ENCODE measurements at regions not wholly inside any gene's neighbourhood (a gene's known extent, or its start where the extent isn't known, plus 50 kb on each side); places are given as distances from the start of the nearest gene placed in this dataset.

DNA sequence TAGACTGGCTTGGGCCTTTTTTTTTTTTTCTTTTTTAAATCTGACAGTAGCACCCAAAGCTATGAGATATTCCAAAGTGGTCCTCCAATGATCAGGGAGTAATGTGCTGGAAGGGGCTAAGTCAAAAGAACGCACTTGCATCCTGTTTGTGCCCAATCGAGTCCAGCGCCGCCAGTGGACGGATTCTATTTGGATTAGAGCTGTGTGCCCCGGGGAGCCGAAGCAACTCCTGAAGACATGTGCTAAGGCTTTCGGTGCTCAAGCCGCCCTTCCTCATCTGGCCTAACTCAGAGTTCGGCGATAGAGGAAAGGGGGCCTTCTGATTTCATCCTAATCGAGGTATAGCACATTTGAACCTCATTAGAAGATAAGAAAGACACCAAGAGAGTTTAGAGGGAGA is 147.8 kb upstream of the NECTIN1 start:
- Histone ChIP-seq H3K27me3 (ENCODE audit: control insufficient read depth in 1 of 2, insufficient read depth in 2 of 2, low read length in 2 of 2) (peaks cover 0 to 3% of the 10 kb centered on the region in 2 donors), H3K9me3 (ENCODE audit: control insufficient read depth in 2 of 2, insufficient read depth in 1 of 2, low read depth in 1 of 2, low read length in 1 of 2) (no peaks in the 10 kb centered on the region), H3K4me1 (ENCODE audit: control insufficient read depth in 2 of 2, insufficient read depth in 2 of 2, low read length in 1 of 2) (no peaks in the 10 kb centered on the region), H3K4me3 (ENCODE audit: low read depth in 1 of 2, low read length in 2 of 2) (no peak overlapping the region), H3K27ac (ENCODE audit: low read depth in 2 of 2, low read length in 1 of 2) (no peak overlapping the region), H3K36me3 (ENCODE audit: control insufficient read depth in 2 of 2, insufficient read depth in 2 of 2, low read length in 1 of 2) (no peaks in the 10 kb centered on the region)
- WGBS, 2 donors = 89 to 94% methylated on average over 12 of the region's 12 CpGs

DNA sequence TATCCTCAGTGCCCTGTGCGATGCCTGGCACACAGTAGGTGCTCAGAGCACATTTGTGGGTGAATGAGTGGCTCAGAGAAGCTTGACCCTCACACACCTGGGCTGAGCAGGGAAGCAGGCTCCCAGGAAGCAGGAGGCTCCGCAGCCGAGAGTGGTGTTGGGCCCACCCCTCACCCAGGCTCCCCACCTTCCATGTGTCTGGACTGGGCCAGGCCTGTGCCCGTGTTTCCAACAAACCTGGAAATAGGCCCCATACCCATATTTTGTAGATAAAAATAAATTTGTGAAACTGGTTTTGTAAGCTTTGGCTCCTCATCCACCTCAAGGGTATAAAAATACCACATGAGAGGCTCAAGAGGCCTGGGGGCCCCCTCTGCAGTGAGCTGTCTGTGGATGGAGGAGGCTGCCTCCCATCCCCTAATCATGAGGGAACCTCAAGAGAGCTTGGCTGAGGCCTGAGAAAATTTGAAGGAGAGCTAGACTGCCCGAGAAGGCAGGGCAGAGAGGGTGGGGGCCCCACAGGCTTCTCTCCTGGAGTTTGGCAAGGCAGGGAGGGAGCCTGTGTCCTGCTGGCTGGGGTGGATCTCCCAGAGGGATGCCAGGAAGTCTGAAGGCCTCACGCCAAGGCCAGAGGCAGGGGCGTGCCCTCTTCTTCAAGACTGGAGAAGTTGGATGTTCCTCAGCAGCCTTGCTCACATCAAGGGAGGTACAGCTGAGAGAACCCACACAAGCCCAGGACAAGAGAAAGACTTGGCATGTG is 147.0 kb upstream of the NECTIN1 start:
- Histone ChIP-seq H3K4me1 (ENCODE audit: control insufficient read depth in 2 of 2, insufficient read depth in 2 of 2, low read length in 1 of 2) (no peaks in the 10 kb centered on the region), H3K36me3 (ENCODE audit: control insufficient read depth in 2 of 2, insufficient read depth in 2 of 2, low read length in 1 of 2) (no peaks in the 10 kb centered on the region), H3K27me3 (ENCODE audit: control insufficient read depth in 1 of 2, insufficient read depth in 2 of 2, low read length in 2 of 2) (peaks cover 0 to 3% of the 10 kb centered on the region in 2 donors), H3K4me3 (ENCODE audit: low read depth in 1 of 2, low read length in 2 of 2) (no peak overlapping the region), H3K9me3 (ENCODE audit: control insufficient read depth in 2 of 2, insufficient read depth in 1 of 2, low read depth in 1 of 2, low read length in 1 of 2) (no peaks in the 10 kb centered on the region), H3K27ac (ENCODE audit: low read depth in 2 of 2, low read length in 1 of 2) (no peak overlapping the region)
- WGBS, 2 donors = 58 to 65% methylated on average over 7 of the region's 7 CpGs

DNA sequence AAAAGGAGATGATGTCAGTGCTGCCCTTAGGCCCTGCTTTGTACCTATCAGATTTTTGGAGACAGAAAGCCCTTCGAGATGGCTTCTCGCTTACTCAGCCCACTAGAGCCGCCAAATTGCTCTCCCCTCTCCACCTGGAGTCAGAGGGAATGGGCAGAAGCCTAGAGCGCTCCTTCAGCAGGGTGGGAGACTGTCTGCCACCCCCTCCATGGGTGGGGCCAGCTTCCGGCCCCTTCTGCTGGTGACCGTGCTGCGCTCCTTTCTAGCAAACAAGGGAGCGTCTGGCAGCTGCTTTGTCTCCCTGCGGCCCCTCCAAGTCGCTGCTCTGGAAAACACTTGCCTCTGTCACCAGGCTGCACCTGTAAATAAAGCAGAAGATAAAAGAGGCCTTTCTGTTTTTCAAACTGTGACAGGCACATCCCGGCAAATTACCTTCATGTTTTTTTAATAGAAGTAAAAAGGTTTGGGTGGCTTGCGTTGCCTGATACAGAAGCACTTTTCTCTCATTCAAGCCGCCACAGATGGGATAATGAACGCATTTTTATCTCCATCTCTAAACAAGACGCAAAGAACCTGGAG is 145.7 kb upstream of the NECTIN1 start:
- no peaks in the 10 kb centered on the region for H3K36me3 ChIP-seq (ENCODE audit: control insufficient read depth in 2 of 2, insufficient read depth in 2 of 2, low read length in 1 of 2)
- H3K4me1 ChIP-seq (ENCODE audit: control insufficient read depth in 2 of 2, insufficient read depth in 2 of 2, low read length in 1 of 2) = no peaks in the 10 kb centered on the region
- WGBS, 2 donors = 61 to 67% methylated on average over 15 of the region's 15 CpGs
- no peak overlapping the region for H3K27ac ChIP-seq (ENCODE audit: low read depth in 2 of 2, low read length in 1 of 2)
- peaks cover 0 to 3% of the 10 kb centered on the region in 2 donors for H3K27me3 ChIP-seq (ENCODE audit: control insufficient read depth in 1 of 2, insufficient read depth in 2 of 2, low read length in 2 of 2)
- no peak overlapping the region for H3K4me3 ChIP-seq (ENCODE audit: low read depth in 1 of 2, low read length in 2 of 2)
- no peaks in the 10 kb centered on the region for H3K9me3 ChIP-seq (ENCODE audit: control insufficient read depth in 2 of 2, insufficient read depth in 1 of 2, low read depth in 1 of 2, low read length in 1 of 2)

DNA sequence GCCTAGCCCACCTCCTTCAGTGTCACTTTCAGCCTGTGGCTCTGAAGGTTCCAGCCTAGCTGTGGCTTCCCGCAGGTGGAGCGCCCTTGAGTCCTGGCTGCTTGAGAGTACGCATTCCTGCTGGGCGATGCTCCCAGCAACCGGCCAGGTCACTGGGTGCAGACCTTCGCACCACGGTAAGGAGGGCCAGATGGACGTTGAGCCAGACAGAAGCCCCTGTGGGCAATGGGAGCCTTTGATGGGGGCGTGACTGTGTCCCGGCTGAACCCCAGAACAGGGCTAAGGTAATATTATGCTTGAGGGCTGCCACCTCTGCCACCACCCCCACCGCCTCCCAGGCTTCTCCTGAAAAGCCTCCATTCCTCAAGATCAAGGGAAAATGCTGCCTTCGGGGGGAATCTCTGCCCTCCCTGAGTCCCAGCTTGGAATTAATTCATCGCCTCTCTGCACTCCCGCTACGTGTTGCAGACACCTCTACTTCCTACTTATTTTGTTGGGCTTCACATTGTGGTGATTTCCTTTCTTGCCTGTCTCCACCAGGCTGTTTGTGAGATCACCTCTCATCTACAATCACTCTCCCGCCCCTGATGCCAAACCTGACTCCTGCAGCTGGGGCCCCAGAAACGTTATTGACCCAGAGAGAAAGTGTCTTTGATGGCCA is 144.9 kb upstream of the NECTIN1 start:
- WGBS, 2 donors = 83 to 87% methylated on average over 17 of the region's 17 CpGs
- peaks cover 0 to 3% of the 10 kb centered on the region in 2 donors for H3K27me3 ChIP-seq (ENCODE audit: control insufficient read depth in 1 of 2, insufficient read depth in 2 of 2, low read length in 2 of 2)

DNA sequence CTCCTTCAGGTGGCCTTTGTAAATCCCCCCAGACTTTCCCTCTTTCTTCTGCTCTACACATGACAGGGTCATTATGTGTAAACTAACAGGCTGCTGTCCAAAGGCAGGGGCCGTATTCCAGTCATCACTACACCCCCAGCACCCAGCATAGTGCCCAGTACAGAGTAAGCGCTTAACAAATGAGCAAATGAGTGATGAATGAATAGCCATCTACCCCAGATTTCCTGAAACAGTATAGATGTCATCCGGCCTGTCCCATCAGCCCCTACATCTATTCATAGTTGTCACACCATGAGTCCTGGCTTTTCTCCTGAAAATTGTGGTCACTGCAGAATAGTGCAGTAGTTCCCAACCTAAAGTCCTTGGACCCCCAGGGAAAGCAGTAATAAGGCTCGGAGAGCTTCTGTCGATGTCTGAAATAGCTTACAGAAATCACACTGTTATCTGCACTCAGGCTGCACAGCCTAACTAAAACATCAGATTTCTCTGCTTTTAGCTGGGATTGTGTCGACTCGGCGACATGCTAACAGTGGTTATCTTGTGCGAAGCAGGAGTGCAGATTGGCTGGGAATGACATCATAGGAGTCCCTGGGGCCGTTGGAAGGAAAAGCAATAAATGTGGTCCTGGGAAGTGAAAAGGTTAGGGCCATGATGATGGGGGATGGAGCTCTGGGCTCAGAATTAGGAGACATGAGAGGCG is 143.8 kb upstream of the NECTIN1 start:
- Histone ChIP-seq H3K27me3 (ENCODE audit: control insufficient read depth in 1 of 2, insufficient read depth in 2 of 2, low read length in 2 of 2) (peaks cover 0 to 3% of the 10 kb centered on the region in 2 donors), H3K27ac (ENCODE audit: low read depth in 2 of 2, low read length in 1 of 2) (no peak overlapping the region), H3K36me3 (ENCODE audit: control insufficient read depth in 2 of 2, insufficient read depth in 2 of 2, low read length in 1 of 2) (no peaks in the 10 kb centered on the region), H3K4me3 (ENCODE audit: low read depth in 1 of 2, low read length in 2 of 2) (no peak overlapping the region), H3K4me1 (ENCODE audit: control insufficient read depth in 2 of 2, insufficient read depth in 2 of 2, low read length in 1 of 2) (peaks cover 0 to 2% of the 10 kb centered on the region in 2 donors), H3K9me3 (ENCODE audit: control insufficient read depth in 2 of 2, insufficient read depth in 1 of 2, low read depth in 1 of 2, low read length in 1 of 2) (no peaks in the 10 kb centered on the region)
- WGBS, 2 donors = 67 to 76% methylated on average over 11 of the region's 11 CpGs

More for the DNA sequence above, 144.9 kb upstream of the NECTIN1 start:
- Histone ChIP-seq H3K4me1 (ENCODE audit: control insufficient read depth in 2 of 2, insufficient read depth in 2 of 2, low read length in 1 of 2) (peaks cover 0 to 2% of the 10 kb centered on the region in 2 donors), H3K4me3 (ENCODE audit: low read depth in 1 of 2, low read length in 2 of 2) (no peak overlapping the region), H3K9me3 (ENCODE audit: control insufficient read depth in 2 of 2, insufficient read depth in 1 of 2, low read depth in 1 of 2, low read length in 1 of 2) (no peaks in the 10 kb centered on the region), H3K36me3 (ENCODE audit: control insufficient read depth in 2 of 2, insufficient read depth in 2 of 2, low read length in 1 of 2) (no peaks in the 10 kb centered on the region), H3K27ac (ENCODE audit: low read depth in 2 of 2, low read length in 1 of 2) (no peak overlapping the region)

DNA sequence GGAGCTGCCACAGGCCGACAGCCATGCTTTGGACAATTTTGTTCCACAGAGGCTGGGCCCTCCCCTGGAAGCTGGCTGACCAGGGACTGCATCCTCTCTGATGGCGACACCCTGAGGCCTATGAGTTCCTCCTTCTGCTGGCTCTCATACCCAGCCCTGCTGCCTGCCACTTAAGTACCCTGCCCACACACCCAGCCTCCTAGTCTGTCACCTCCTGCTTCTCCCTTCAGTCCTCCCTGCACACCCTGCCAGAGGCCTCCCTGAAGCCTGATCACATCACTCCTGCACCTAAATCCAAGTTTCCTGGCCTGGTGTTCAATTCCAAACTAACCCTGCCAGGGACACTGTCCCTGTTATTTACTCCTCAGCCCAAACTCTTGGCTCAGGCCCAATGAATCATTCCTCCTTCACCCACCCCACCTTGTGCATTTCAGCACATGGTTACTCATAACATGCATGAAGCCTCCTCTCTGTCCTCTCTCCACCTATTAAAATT is 136.7 kb upstream of the NECTIN1 start:
- WGBS, 2 donors = 68 to 90% methylated on average over 2 of the region's 2 CpGs
- Histone ChIP-seq H3K4me3 (ENCODE audit: low read depth in 1 of 2, low read length in 2 of 2) (no peak overlapping the region), H3K9me3 (ENCODE audit: control insufficient read depth in 2 of 2, insufficient read depth in 1 of 2, low read depth in 1 of 2, low read length in 1 of 2) (no peaks in the 10 kb centered on the region), H3K4me1 (ENCODE audit: control insufficient read depth in 2 of 2, insufficient read depth in 2 of 2, low read length in 1 of 2) (peaks cover 2 to 14% of the 10 kb centered on the region in 2 donors), H3K27ac (ENCODE audit: low read depth in 2 of 2, low read length in 1 of 2) (no peak overlapping the region), H3K36me3 (ENCODE audit: control insufficient read depth in 2 of 2, insufficient read depth in 2 of 2, low read length in 1 of 2) (no peaks in the 10 kb centered on the region), H3K27me3 (ENCODE audit: control insufficient read depth in 1 of 2, insufficient read depth in 2 of 2, low read length in 2 of 2) (no peaks in the 10 kb centered on the region)

DNA sequence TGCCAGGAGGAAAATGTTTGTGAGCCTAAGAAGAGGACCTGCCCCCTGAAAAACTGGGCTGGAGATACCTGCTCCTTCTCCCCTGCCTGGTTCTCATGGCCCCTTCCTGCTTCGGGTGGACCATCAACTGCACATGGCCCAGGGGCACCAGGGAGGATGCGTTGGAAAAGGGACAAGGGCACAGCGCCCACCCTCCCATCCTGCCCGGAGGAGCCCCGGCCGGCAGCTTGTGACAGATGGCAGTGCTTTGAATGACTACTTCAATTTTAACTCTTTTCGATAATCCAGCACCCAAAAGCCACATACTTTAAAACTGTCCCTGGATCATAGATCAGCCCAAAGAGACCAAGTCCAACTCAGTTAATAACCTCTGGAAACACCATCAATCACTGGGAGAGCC is 135.8 kb upstream of the NECTIN1 start:
- no peaks in the 10 kb centered on the region for H3K9me3 ChIP-seq (ENCODE audit: control insufficient read depth in 2 of 2, insufficient read depth in 1 of 2, low read depth in 1 of 2, low read length in 1 of 2)
- WGBS, 2 donors = 80 to 82% methylated on average over 7 of the region's 7 CpGs
- H3K4me3 ChIP-seq (ENCODE audit: low read depth in 1 of 2, low read length in 2 of 2) = no peak overlapping the region
- no peaks in the 10 kb centered on the region for H3K36me3 ChIP-seq (ENCODE audit: control insufficient read depth in 2 of 2, insufficient read depth in 2 of 2, low read length in 1 of 2)
- peaks cover 2 to 20% of the 10 kb centered on the region in 2 donors for H3K4me1 ChIP-seq (ENCODE audit: control insufficient read depth in 2 of 2, insufficient read depth in 2 of 2, low read length in 1 of 2)
- H3K27me3 ChIP-seq (ENCODE audit: control insufficient read depth in 1 of 2, insufficient read depth in 2 of 2, low read length in 2 of 2) = no peaks in the 10 kb centered on the region
- H3K27ac ChIP-seq (ENCODE audit: low read depth in 2 of 2, low read length in 1 of 2) = no peak overlapping the region

DNA sequence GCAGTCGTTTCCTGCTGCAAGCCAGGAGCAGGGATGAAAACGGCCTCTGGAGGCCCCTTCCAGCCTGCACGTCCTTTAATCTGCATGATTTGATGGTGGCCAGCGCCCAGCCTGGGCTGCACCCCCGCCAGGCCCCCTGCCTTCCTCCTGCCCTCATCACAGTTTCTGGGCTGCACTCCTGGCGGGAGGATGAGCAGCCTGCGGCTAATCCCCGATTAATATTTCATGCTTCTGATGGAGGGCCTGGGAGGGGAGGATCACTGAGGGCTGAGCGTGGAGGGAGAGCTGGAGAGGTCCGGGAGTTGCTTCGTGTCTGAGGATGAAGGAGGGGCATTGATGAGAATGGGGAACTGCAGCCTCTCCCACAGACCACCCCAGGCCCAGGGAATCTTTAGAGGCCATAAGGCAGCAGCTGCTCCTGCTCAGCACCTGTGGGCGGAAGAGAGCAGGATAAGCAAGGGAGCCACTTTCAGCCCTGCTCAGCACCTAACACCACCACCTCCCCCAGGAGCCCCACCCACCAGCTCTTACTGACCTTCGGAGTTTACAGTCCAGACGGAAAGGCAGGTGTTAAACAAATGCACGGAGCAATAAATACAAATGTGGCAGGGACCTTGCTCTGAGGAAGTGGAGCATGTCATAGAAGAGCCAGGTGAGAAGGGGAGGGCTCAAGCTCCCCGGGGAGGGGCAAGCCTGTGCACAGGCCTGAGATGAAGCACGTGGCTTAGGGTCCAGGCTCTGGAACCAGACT is 135.0 kb upstream of the NECTIN1 start:
- H3K36me3 ChIP-seq (ENCODE audit: control insufficient read depth in 2 of 2, insufficient read depth in 2 of 2, low read length in 1 of 2) = no peaks in the 10 kb centered on the region
- 37 to 47% methylated on average over 17 of the region's 17 CpGs for WGBS, 2 donors
- H3K27ac ChIP-seq (ENCODE audit: low read depth in 2 of 2, low read length in 1 of 2) = no peak overlapping the region
- no peaks in the 10 kb centered on the region for H3K9me3 ChIP-seq (ENCODE audit: control insufficient read depth in 2 of 2, insufficient read depth in 1 of 2, low read depth in 1 of 2, low read length in 1 of 2)
- H3K27me3 ChIP-seq (ENCODE audit: control insufficient read depth in 1 of 2, insufficient read depth in 2 of 2, low read length in 2 of 2) = no peaks in the 10 kb centered on the region
- H3K4me1 ChIP-seq (ENCODE audit: control insufficient read depth in 2 of 2, insufficient read depth in 2 of 2, low read length in 1 of 2) = peaks cover 4 to 27% of the 10 kb centered on the region in 2 donors
- H3K4me3 ChIP-seq (ENCODE audit: low read depth in 1 of 2, low read length in 2 of 2) = no peak overlapping the region

DNA sequence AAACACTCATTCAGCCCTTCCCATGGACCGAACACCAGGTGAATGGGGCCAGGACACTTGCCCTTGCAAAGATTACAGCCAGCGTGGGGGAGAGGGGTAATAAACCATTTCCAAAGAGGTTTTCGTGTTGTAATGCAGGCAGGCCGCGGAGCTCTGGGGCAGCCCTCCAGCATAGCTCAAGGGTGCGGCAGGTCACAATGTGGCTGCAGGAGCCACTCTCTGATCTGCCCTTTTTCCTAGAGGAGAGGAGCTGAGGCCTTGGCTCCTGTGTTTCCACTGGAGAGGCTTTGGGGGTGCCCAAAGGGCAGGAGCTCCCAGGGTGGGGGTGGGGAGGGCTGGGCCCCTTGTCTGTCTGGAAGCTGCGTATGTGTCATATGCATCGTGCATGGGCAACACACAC is 134.2 kb upstream of the NECTIN1 start:
- Histone ChIP-seq H3K27ac (ENCODE audit: low read depth in 2 of 2, low read length in 1 of 2) (no peak overlapping the region), H3K36me3 (ENCODE audit: control insufficient read depth in 2 of 2, insufficient read depth in 2 of 2, low read length in 1 of 2) (no peaks in the 10 kb centered on the region), H3K27me3 (ENCODE audit: control insufficient read depth in 1 of 2, insufficient read depth in 2 of 2, low read length in 2 of 2) (no peaks in the 10 kb centered on the region), H3K4me3 (ENCODE audit: low read depth in 1 of 2, low read length in 2 of 2) (no peak overlapping the region), H3K9me3 (ENCODE audit: control insufficient read depth in 2 of 2, insufficient read depth in 1 of 2, low read depth in 1 of 2, low read length in 1 of 2) (no peaks in the 10 kb centered on the region), H3K4me1 (ENCODE audit: control insufficient read depth in 2 of 2, insufficient read depth in 2 of 2, low read length in 1 of 2) (peaks cover 4 to 31% of the 10 kb centered on the region in 2 donors)
- 85 to 88% methylated on average over 8 of the region's 8 CpGs for WGBS, 2 donors
